ENCODE measurements at regions not wholly inside any gene's neighbourhood (a gene's known extent, or its start where the extent isn't known, plus 50 kb on each side); places are given as distances from the start of the nearest gene placed in this dataset.

DNA sequence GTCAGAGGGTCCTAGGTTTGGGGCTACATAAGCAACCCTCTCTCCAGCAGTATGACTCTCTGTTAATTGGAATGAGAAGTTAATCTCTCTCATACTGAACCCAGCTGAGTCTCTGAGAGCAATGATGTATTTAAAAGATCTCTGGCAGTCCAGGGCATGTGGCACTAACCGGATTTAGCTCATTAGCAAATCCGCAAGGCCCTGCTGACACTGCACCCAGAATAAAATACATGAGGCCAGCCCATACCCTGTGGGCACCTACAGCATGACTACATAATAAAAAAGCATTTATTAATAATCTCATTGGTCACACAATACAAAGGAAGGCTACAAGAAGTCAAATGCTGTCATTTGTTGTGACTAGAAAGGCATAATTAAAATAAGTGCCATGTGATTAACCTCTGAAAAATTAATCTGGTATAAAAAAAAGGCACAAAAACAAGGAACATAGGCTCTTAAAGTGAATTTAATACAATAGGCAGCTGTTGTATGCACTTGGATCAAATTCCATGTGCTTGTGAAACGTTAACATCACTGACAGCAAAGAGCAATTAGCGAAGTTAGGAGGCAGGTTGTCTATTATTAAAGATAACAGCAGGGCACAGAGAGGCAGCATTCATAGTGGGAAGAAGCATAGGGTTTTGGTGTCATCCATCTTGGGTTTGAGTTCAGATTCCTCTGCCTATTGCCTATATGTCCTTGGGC, 381.2 kb downstream of the WDR72 start:
- no peaks in the 10 kb centered on the region for H3K9me3 ChIP-seq
- TF ChIP-seq, protein P1, sequence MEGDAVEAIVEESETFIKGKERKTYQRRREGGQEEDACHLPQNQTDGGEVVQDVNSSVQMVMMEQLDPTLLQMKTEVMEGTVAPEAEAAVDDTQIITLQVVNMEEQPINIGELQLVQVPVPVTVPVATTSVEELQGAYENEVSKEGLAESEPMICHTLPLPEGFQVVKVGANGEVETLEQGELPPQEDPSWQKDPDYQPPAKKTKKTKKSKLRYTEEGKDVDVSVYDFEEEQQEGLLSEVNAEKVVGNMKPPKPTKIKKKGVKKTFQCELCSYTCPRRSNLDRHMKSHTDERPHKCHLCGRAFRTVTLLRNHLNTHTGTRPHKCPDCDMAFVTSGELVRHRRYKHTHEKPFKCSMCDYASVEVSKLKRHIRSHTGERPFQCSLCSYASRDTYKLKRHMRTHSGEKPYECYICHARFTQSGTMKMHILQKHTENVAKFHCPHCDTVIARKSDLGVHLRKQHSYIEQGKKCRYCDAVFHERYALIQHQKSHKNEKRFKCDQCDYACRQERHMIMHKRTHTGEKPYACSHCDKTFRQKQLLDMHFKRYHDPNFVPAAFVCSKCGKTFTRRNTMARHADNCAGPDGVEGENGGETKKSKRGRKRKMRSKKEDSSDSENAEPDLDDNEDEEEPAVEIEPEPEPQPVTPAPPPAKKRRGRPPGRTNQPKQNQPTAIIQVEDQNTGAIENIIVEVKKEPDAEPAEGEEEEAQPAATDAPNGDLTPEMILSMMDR (IDR thresholded peaks at IDR 0.05), result no peak
- H3K4me3 ChIP-seq, result no peak overlapping the region
- H3K4me1 ChIP-seq, result no peaks in the 10 kb centered on the region
- no peaks in the 10 kb centered on the region for H3K36me3 ChIP-seq
- DNase-seq (ENCODE audit: low spot score in 2 of 2), result no peak
- no peak overlapping the region for H3K27ac ChIP-seq
- intact Hi-C loops (cut with DNase I), result no loop called here
- no peaks in the 10 kb centered on the region for H3K27me3 ChIP-seq

DNA sequence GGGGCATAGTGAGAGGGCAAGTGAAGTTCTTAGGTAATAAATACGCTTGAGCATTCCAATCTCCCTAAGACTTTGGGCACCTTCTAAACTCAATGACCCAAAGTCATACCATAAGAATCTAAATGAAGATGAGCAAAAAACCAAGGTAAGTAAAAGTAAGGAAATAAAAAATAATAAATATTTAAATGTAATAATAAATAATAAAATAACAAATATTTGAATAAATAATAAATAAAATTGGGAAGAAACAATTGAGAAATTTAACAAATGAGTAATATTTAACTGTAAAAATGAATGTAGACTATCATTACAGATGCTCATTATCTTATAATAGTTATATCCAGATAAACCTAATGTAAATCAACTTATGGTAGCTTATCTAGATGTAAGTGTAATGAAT, 391.7 kb downstream of the WDR72 start:
- H3K4me1 ChIP-seq, result no peaks in the 10 kb centered on the region
- intact Hi-C loops (cut with DNase I), result no loop called here
- no peak overlapping the region for H3K27ac ChIP-seq
- TF ChIP-seq, protein P1 (IDR thresholded peaks at IDR 0.05), result no peak
- H3K36me3 ChIP-seq, result no peaks in the 10 kb centered on the region
- no peaks in the 10 kb centered on the region for H3K27me3 ChIP-seq
- H3K9me3 ChIP-seq, result no peaks in the 10 kb centered on the region
- DNase-seq (ENCODE audit: low spot score in 2 of 2), result no peak
- no peak overlapping the region for H3K4me3 ChIP-seq

DNA sequence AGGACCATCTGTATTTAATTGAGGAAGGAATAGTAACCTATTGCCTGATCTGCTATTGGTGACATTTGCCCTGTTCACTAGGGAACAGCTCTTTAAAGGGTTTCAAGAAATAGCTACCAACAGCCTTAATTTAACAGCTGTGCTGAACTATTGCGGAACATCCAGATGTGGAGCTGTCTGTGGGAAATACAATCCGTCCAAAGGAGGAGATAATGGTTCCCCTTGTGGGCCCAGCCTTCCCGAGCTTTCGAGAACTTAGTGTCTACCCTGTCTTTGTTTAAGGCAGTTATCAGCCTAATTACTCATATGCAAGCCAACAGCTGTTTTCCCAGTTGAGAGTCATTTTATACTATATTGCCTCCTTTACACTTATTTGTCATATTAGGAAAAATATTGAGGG, 398.6 kb downstream of the WDR72 start:
- Histone ChIP-seq H3K9me3 (no peaks in the 10 kb centered on the region), H3K36me3 (no peaks in the 10 kb centered on the region), H3K4me3 (no peak overlapping the region), H3K4me1 (no peaks in the 10 kb centered on the region), H3K27me3 (no peaks in the 10 kb centered on the region), H3K27ac (no peak overlapping the region)
- TF ChIP-seq, protein P1 (IDR thresholded peaks at IDR 0.05), result no peak
- DNase-seq (ENCODE audit: low spot score in 2 of 2), result no peak
- intact Hi-C loops (cut with DNase I), result no loop called here

DNA sequence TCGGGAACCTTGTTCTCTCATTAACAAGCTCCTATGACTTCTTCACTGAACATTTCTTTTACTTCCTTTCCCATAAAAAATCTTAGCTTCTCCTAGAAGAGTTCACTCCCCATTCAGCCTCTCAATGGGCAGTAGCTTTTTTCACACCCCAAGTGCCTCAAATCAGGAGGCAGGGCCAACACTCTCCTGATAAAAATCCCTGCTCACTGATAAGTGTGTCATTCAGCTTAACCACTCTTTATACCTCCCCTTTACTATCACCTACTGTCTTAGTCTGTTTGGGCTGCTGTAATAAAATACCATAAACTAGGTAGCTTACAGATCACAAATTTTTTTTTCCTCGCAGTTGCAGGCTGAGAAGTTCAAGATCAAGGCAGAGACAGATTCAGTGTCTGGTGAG, 400.4 kb downstream of the WDR72 start:
- Histone ChIP-seq H3K9me3 (no peaks in the 10 kb centered on the region), H3K27ac (no peak overlapping the region), H3K4me3 (no peak overlapping the region), H3K4me1 (no peaks in the 10 kb centered on the region), H3K36me3 (no peaks in the 10 kb centered on the region), H3K27me3 (no peaks in the 10 kb centered on the region)
- intact Hi-C loops (cut with DNase I), result no loop called here
- TF ChIP-seq, protein P1 (IDR thresholded peaks at IDR 0.05), result no peak
- no peak for DNase-seq (ENCODE audit: low spot score in 2 of 2)

DNA sequence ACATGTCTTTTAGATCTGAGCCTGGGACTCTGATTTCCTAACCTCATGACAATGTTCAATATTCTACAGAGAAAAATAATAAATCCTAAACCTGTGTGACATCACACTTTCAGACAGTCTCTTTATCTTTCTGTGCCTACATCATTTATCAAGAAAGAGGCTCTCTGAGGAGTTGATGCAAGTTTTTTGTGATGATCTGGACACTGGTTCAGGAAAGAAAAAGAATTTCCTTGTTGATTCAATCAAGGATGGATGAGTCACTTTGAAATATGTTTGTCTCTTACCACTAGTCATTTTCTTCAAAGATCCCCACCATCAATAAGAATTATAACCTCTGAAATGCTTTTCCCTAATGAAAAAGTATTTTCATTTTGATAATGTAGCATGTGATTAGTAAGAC, 404.6 kb downstream of the WDR72 start:
- H3K4me3 ChIP-seq, result no peak overlapping the region
- no peaks in the 10 kb centered on the region for H3K4me1 ChIP-seq
- intact Hi-C loops (cut with DNase I), result no loop called here
- no peak overlapping the region for H3K27ac ChIP-seq
- H3K36me3 ChIP-seq, result no peaks in the 10 kb centered on the region
- H3K9me3 ChIP-seq, result no peaks in the 10 kb centered on the region
- H3K27me3 ChIP-seq, result no peaks in the 10 kb centered on the region
- no peak for DNase-seq (ENCODE audit: low spot score in 2 of 2)
- TF ChIP-seq, protein P1 (IDR thresholded peaks at IDR 0.05), result no peak

DNA sequence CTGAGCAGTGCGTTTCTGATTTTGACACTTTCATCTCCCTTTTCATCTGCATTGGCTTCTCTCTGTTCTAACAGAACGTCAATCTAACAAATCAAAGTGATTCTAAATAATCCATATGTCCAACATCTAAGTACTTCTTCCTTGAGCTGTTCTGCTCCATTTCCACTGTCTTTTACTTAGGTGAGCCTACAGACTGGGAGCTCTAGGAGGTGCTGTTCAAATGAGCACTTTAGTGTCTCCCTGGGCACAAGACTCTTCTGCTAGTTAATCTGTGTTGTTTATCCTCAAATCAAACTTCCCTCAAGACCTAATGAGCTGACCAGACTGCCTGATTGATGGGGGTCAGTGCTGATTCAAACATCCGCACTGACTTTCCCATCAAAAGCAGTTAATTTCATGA, 408.1 kb downstream of the WDR72 start:
- H3K27ac ChIP-seq, result no peak overlapping the region
- no peaks in the 10 kb centered on the region for H3K9me3 ChIP-seq
- H3K4me1 ChIP-seq, result no peaks in the 10 kb centered on the region
- no peak for DNase-seq (ENCODE audit: low spot score in 2 of 2)
- H3K27me3 ChIP-seq, result no peaks in the 10 kb centered on the region
- intact Hi-C loops (cut with DNase I), result no loop called here
- TF ChIP-seq, protein P1 (IDR thresholded peaks at IDR 0.05), result no peak
- no peaks in the 10 kb centered on the region for H3K36me3 ChIP-seq
- no peak overlapping the region for H3K4me3 ChIP-seq
